Activated B cell treated with CpG ODN at 0.5 μM for 24 hours (primary cell): ENCODE measurements at regions not wholly inside any gene's neighbourhood (a gene's known extent, or its start where the extent isn't known, plus 50 kb on each side); places are given as distances from the start of the nearest gene placed in this dataset.
A peak's percentile ranks its signal among the peaks of the same experiment; 100 is the strongest.

Experiments used
- ATAC-seq: fragments of 200-7000 bp; cut with Tn5 transposase; one replicate; pipeline ENCODE4 v1.10.0; 2021; ENCODE audit warnings: low read depth, mild to moderate bottlenecking, moderate library complexity
- CTCF ChIA-PET: fragments of 350-600 bp; sonication (Branson Sonifier 250); formaldehyde crosslinking; loops from one replicate; lab custom pipeline; 2021; ENCODE audit warnings: antibody characterized with exemption; lab: Charles Lee
- POLR2A ChIA-PET: fragments of 350-600 bp; sonication (Branson Sonifier 250); formaldehyde crosslinking; loops from one replicate; lab custom pipeline; 2021; ENCODE audit warnings: antibody characterized with exemption; lab: Charles Lee
- DNase-seq: peaks from one replicate; pipeline ENCODE4 v3.0.0; 2022
- H3K27ac Mint-ChIP-seq: one replicate; pipeline ENCODE4 v1.8.0; 2020; ENCODE audit warnings: mixed read lengths
- H3K27me3 Mint-ChIP-seq: one replicate; pipeline ENCODE4 v1.8.0; 2021; ENCODE audit warnings: mixed read lengths
- H3K36me3 Mint-ChIP-seq: one replicate; pipeline ENCODE4 v1.8.0; 2021; ENCODE audit warnings: low read depth, mixed read lengths
- H3K4me1 Mint-ChIP-seq: one replicate; pipeline ENCODE4 v1.8.0; 2021; ENCODE audit warnings: mixed read lengths
- H3K4me3 Mint-ChIP-seq: one replicate; pipeline ENCODE4 v1.8.0; 2020; ENCODE audit warnings: mild to moderate bottlenecking, mixed read lengths
- H3K9me3 Mint-ChIP-seq: one replicate; pipeline ENCODE4 v1.8.0; 2020; ENCODE audit warnings: mixed read lengths
- intact Hi-C: fragments of 100-400 bp; cut with micrococcal nuclease; formaldehyde crosslinking; loops from one replicate; pipeline ENCODE4 v1.15.1; 2024
- TF ChIP-seq, protein P1 (sequence below): fragments of 200-600 bp; IDR thresholded peaks from one replicate; pipeline ENCODE4 v1.8.0; 2022; ENCODE audit warnings: antibody characterized with exemption, mild to moderate bottlenecking

DNA sequence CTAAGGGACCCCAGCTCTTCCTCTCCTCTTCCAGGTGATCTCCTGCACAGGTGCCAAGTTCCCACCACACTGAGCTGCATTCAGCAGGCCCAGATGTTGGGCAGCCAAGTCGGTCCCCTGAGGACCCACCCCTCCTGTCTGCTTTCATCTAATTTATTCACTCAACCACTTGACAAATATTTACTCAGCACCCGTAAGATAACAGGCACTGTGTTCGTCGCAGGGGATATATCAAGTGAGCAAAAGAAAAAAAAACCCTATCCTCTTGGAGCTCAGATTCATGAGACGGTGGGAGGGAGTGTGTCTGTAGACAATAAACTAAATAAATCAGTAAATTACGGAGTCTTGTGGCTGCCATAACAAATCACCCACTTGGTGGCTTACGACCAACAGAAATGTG, 143.6 kb downstream of the MRPL14 start:
- ATAC-seq (no peak), DNase-seq (no peak)
- intact Hi-C loops: no loop called here
- CTCF ChIA-PET: no interaction called here
- peaks cover 9% of the 10 kb centered on the region for H3K27me3 Mint-ChIP-seq
- no peaks in the 10 kb centered on the region for H3K4me1 Mint-ChIP-seq
- no peak overlapping the region for H3K27ac Mint-ChIP-seq
- H3K9me3 Mint-ChIP-seq: no peaks in the 10 kb centered on the region
- H3K36me3 Mint-ChIP-seq: no peaks in the 10 kb centered on the region
- H3K4me3 Mint-ChIP-seq: no peak overlapping the region
- TF ChIP-seq, protein P1, sequence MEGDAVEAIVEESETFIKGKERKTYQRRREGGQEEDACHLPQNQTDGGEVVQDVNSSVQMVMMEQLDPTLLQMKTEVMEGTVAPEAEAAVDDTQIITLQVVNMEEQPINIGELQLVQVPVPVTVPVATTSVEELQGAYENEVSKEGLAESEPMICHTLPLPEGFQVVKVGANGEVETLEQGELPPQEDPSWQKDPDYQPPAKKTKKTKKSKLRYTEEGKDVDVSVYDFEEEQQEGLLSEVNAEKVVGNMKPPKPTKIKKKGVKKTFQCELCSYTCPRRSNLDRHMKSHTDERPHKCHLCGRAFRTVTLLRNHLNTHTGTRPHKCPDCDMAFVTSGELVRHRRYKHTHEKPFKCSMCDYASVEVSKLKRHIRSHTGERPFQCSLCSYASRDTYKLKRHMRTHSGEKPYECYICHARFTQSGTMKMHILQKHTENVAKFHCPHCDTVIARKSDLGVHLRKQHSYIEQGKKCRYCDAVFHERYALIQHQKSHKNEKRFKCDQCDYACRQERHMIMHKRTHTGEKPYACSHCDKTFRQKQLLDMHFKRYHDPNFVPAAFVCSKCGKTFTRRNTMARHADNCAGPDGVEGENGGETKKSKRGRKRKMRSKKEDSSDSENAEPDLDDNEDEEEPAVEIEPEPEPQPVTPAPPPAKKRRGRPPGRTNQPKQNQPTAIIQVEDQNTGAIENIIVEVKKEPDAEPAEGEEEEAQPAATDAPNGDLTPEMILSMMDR: no peak
- POLR2A ChIA-PET: no interaction called here

DNA sequence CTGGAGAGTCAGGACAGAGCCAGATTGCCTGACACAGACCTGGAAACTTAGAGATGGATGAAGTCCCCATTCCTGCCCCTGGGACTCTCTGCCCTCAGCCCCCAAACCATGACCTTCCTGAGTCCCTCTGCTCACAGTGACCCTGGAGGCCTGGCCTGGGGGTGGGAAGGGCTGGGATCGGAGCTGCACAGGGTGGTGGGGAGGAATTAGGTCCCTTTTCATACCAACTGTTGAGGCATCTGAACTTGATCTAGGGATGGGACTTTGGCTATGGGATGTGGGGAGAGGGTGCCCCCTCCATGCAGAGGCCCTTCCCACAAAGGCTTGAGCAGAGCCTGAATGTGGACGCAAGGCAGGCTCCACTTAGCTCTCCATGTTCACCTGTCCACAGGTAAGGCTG, 144.1 kb downstream of the MRPL14 start:
- no peaks in the 10 kb centered on the region for H3K9me3 Mint-ChIP-seq
- H3K4me1 Mint-ChIP-seq: no peaks in the 10 kb centered on the region
- DNase-seq (no peak), ATAC-seq (no peak)
- H3K27me3 Mint-ChIP-seq: peaks cover 12% of the 10 kb centered on the region
- intact Hi-C loops: no loop called here
- TF ChIP-seq, protein P1: no peak
- ChIA-PET CTCF (no interaction called here), POLR2A (no interaction called here)
- no peak overlapping the region for H3K4me3 Mint-ChIP-seq
- H3K36me3 Mint-ChIP-seq: no peaks in the 10 kb centered on the region
- no peak overlapping the region for H3K27ac Mint-ChIP-seq

DNA sequence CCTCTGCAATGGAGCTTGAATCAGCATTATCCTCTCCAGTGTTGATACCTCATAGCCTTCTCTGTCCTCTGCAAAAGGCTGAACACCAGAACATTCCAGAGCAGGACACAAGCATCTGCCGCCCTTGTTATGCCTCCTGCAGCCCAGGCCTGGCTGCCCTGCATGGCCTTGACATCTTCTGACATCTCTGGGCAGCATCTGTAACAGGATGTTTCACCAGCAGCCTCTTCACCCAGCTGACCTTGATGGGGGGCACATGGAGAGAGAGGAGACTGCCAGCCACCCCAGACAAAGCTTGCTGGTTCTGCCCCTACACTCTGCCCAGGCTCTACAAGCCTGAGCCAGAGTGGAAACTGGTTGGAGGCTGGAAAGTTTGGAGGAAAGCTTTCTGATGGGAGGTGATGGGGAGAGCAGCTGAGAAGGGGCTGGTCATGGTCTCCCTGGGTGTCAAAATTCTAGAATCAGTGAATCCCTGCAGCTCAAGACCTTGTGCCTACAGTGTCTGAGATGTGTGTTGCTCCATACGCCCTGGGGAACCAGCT, 145.1 kb downstream of the MRPL14 start:
- ATAC-seq (no peak), DNase-seq (peak; percentile 1)
- Mint-ChIP-seq H3K27me3 (peaks cover 12% of the 10 kb centered on the region), H3K4me3 (no peak overlapping the region), H3K9me3 (no peaks in the 10 kb centered on the region), H3K36me3 (no peaks in the 10 kb centered on the region), H3K4me1 (no peaks in the 10 kb centered on the region), H3K27ac (no peak overlapping the region)
- ChIA-PET POLR2A (no interaction called here), CTCF (no interaction called here)
- intact Hi-C loops: no loop called here
- TF ChIP-seq, protein P1: no peak

DNA sequence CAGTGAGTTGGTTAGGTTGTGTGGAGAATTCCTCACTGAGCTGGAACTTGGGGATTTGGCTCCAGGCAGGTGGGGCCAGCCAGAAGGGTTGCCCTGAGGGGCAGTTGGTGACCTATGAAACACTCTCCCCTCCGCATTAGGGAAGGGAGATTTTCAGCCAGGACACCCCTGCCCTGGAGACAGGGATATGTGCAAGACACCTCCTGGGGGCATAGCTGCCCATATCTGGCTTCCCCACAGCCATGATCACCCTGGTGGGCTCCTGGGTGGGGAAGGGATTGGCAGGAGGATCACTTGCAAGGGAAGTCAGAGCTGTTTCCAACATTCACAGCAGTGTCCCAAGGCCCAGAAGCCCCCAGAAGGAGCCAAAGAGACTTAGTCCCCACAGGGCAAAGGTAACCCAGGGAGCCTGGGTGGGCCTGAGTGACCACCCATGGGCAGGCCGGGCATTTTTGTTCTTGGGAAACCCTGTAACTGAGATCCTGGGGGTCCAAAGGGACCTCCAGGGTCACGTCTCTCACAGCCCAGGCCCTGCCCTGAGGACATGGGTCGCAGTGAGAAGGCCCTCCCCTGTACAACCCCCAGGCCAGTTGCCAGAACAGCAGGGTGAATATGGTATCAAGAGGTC, 145.8 kb downstream of the MRPL14 start:
- Mint-ChIP-seq H3K4me3 (no peak overlapping the region), H3K4me1 (no peaks in the 10 kb centered on the region), H3K9me3 (no peaks in the 10 kb centered on the region), H3K36me3 (no peaks in the 10 kb centered on the region), H3K27me3 (peaks cover 12% of the 10 kb centered on the region), H3K27ac (no peak overlapping the region)
- DNase-seq (peak; percentile 1), ATAC-seq (no peak)
- ChIA-PET CTCF (no interaction called here), POLR2A (no interaction called here)
- TF ChIP-seq, protein P1: no peak
- intact Hi-C loops: no loop called here

DNA sequence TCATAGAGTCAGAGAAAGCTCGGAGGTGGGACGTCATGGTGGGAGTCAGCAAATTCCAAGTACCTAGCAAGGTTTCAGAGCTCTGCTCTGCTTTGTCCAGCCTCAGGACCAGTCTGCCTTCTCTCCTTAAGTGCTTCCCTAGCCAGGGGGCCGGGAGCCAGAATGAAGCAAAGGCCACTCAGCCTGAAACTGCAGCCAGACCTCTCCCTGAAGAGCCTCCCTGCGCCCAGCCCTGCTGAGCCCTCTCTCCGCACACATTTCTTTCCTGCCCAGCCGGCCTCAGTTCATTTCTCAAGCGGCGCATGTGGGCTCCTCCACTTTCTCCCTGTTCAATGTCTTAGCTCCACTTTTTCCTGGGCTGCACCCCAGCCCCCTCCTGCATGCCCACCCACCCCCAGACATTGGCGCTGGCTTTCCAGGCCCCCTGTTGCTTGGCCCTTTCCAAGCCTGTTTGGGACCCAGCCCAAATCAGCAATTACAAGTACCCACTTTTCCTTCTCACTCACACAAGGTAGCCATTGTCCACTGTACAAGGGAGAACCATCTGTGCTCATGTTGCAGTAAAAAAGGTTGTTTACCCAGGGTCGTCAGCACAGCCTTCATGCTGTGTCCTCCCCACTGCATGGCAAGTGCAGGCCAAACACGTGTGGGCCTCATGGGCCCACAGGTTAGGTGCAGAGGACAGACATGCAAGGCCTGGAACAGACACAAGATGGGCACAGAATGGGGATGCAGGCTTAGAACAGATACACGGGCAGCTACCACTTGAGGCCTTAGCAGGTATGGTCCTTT, 147.1 kb downstream of the MRPL14 start:
- TF ChIP-seq, protein P1: no peak
- ATAC-seq (no peak), DNase-seq (no peak)
- Mint-ChIP-seq H3K27me3 (peaks cover 10% of the 10 kb centered on the region), H3K4me3 (no peak overlapping the region), H3K36me3 (no peaks in the 10 kb centered on the region), H3K4me1 (no peaks in the 10 kb centered on the region), H3K9me3 (peaks cover 8% of the 10 kb centered on the region), H3K27ac (no peak overlapping the region)
- intact Hi-C loops: no loop called here
- ChIA-PET POLR2A (no interaction called here), CTCF (no interaction called here)
